ENCODE measurements at regions not wholly inside any gene's neighbourhood (a gene's known extent, or its start where the extent isn't known, plus 50 kb on each side); places are given as distances from the start of the nearest gene placed in this dataset.

DNA sequence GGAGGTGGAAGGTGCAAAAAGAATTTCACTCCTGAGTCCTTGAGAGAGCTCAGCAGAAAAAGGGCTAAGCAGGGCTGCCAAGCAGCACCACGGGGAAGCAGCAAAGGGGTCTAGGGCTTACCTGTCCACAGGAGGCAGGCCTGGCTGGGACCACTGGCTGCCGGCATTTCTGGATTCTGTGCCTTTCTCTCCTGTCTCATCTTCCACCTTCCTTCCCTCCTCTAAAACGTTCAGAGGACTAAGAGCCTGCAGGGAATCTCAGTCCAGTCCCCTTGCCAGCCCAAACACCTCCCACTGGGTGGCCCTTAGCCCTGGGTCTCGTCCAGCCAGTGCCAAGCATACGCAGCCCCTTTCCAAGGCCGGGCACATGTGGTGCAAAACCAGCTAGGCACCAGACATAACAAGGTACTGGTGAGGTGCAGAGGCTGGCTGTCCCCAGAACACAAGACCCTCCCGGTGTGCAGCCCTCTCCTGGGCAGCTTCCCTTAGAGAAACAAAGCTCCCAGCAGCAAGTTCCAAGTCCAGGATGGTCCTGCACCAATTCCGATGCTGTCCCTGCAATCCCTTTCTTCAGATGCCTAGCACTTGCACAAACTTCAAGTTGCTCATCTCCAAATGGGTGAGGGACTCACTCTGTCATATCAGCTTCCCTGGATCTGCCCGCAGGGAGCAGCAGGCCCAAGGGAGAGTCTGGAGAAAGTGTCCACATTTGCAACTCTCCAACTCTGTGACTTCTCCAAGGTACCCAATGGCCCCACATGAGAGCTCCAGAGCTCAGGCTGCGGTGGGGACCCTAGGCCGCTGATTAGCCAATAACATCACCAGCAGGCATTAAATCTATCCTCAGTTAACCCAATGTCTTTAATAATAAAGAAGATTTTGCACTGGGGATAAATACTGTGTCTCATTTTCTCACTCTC lies 126.3 kb downstream of the C5orf15 start:
- DNase-seq (ENCODE audit: low read depth, low spot score), result no peak
- in situ Hi-C loops (cut with HindIII; ENCODE audit: low pct_unique_long_range_greater_than_20kb, low sequenced_read_pairs) (no loop called here), intact Hi-C loops (cut with micrococcal nuclease; ENCODE audit: unreplicated experiment) (no loop called here)
- no peak for ATAC-seq
- TF ChIP-seq TCF7L2 (IDR thresholded peaks at IDR 0.05; ENCODE audit: low read depth, low read length) (no peak), POLR2AphosphoS5 (IDR thresholded peaks at IDR 0.05; ENCODE audit: low read depth, low read length) (no peak), REST (IDR thresholded peaks at IDR 0.05; ENCODE audit: insufficient read depth in 1 of 2, low read depth in 2 of 2, low read length in 1 of 2) (no peak), SIN3A (IDR thresholded peaks at IDR 0.05; ENCODE audit: borderline replicate concordance, insufficient read depth, low read depth, low read length) (no peak)
- TF ChIP-seq, protein P1, sequence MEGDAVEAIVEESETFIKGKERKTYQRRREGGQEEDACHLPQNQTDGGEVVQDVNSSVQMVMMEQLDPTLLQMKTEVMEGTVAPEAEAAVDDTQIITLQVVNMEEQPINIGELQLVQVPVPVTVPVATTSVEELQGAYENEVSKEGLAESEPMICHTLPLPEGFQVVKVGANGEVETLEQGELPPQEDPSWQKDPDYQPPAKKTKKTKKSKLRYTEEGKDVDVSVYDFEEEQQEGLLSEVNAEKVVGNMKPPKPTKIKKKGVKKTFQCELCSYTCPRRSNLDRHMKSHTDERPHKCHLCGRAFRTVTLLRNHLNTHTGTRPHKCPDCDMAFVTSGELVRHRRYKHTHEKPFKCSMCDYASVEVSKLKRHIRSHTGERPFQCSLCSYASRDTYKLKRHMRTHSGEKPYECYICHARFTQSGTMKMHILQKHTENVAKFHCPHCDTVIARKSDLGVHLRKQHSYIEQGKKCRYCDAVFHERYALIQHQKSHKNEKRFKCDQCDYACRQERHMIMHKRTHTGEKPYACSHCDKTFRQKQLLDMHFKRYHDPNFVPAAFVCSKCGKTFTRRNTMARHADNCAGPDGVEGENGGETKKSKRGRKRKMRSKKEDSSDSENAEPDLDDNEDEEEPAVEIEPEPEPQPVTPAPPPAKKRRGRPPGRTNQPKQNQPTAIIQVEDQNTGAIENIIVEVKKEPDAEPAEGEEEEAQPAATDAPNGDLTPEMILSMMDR (IDR thresholded peaks at IDR 0.05), result no peak
- Histone ChIP-seq H3K27me3 (ENCODE audit: control insufficient read depth, insufficient read depth, low read length) (peaks cover 10% of the 10 kb centered on the region), H3K4me3 (ENCODE audit: low read depth in 2 of 2, low read length in 2 of 2) (no peak overlapping the region), H3K36me3 (ENCODE audit: control insufficient read depth, insufficient read depth, low read length) (no peaks in the 10 kb centered on the region), H3K27ac (ENCODE audit: low read length) (no peak overlapping the region), H3K4me1 (ENCODE audit: control insufficient read depth, insufficient read depth, low read length) (no peaks in the 10 kb centered on the region), H3K9me3 (ENCODE audit: control insufficient read depth, insufficient read depth, low read depth, low read length) (no peaks in the 10 kb centered on the region)
- BruUV-seq (replicated peaks), result no TSS peak
- ChIA-PET POLR2A (no interaction called here), CTCF (no interaction called here)

DNA sequence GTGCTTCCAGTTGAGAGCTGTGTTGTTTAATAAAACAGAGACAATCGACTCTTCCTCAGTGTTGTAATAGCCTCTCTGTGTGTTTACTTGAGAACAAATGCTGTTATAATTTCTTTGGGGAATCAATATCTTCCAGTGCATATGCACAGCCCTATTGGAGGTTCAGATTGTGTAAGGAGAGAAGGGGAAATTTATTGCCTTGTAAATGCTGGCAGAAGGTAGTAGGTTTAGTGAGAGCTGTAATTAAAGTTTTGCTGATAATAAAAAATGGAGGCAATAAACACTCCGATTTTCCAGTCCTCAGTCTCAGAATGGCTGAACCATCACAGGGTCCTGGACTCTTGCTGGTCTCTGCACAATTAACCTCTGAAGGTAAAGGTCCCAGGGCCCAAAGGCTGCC lies 128.3 kb downstream of the C5orf15 start:
- CTCF ChIA-PET, result no interaction called here
- no peak overlapping the region for H3K27ac ChIP-seq (ENCODE audit: low read length)

More for the DNA sequence above, 128.3 kb downstream of the C5orf15 start:
- Histone ChIP-seq H3K4me3 (ENCODE audit: low read depth in 2 of 2, low read length in 2 of 2) (no peak overlapping the region), H3K9me3 (ENCODE audit: control insufficient read depth, insufficient read depth, low read depth, low read length) (no peaks in the 10 kb centered on the region), H3K27me3 (ENCODE audit: control insufficient read depth, insufficient read depth, low read length) (peaks cover 16% of the 10 kb centered on the region), H3K36me3 (ENCODE audit: control insufficient read depth, insufficient read depth, low read length) (no peaks in the 10 kb centered on the region), H3K4me1 (ENCODE audit: control insufficient read depth, insufficient read depth, low read length) (no peaks in the 10 kb centered on the region)
- TF ChIP-seq SIN3A (IDR thresholded peaks at IDR 0.05; ENCODE audit: borderline replicate concordance, insufficient read depth, low read depth, low read length) (no peak), TCF7L2 (IDR thresholded peaks at IDR 0.05; ENCODE audit: low read depth, low read length) (no peak), POLR2AphosphoS5 (IDR thresholded peaks at IDR 0.05; ENCODE audit: low read depth, low read length) (no peak), REST (IDR thresholded peaks at IDR 0.05; ENCODE audit: insufficient read depth in 1 of 2, low read depth in 2 of 2, low read length in 1 of 2) (no peak)
- TF ChIP-seq, protein P1 (IDR thresholded peaks at IDR 0.05), result no peak
- in situ Hi-C loops (cut with HindIII; ENCODE audit: low pct_unique_long_range_greater_than_20kb, low sequenced_read_pairs), result no loop called here
- ATAC-seq, result no peak
- DNase-seq (ENCODE audit: low read depth, low spot score), result no peak
- intact Hi-C loops (cut with micrococcal nuclease; ENCODE audit: unreplicated experiment), result no loop called here
- POLR2A ChIA-PET, result no interaction called here
- no TSS peak for BruUV-seq (replicated peaks)

Data from Panc1 (cell line).